ENCODE measurements at regions not wholly inside any gene's neighbourhood (a gene's known extent, or its start where the extent isn't known, plus 50 kb on each side); places are given as distances from the start of the nearest gene placed in this dataset.

GRCh38 chr9:126023962-126024361, 276.8 kb downstream of the PBX3 start:
- TF ChIP-seq ZZZ3 (IDR thresholded peaks at IDR 0.05; ENCODE audit: control insufficient read depth, insufficient read length, low read depth): no peak
- no peak for TF ChIP-seq CHD2 (IDR thresholded peaks at IDR 0.05; ENCODE audit: borderline replicate concordance, low read depth, low read length)
- TF ChIP-seq ZBTB4 (CRISPR knock-in tag; IDR thresholded peaks at IDR 0.05): no peak
- TF ChIP-seq ZNF217 (IDR thresholded peaks at IDR 0.05): no peak
- TF ChIP-seq CEBPB (IDR thresholded peaks at IDR 0.05; ENCODE audit: borderline replicate concordance in 1 of 2, low read depth in 2 of 2, low read length in 2 of 2): no peak
- H3K4me3 ChIP-seq: no peak overlapping the region
- no peaks in the 10 kb centered on the region for H3K9me3 ChIP-seq (replicated peaks; ENCODE audit: control insufficient read depth, insufficient read depth, low read length)
- no peak for FAIRE-seq
- H3K79me2 ChIP-seq (ENCODE audit: control insufficient read depth, insufficient read depth, low read length): no peaks in the 10 kb centered on the region
- intact Hi-C loops (cut with micrococcal nuclease; ENCODE audit: unreplicated experiment): no loop called here
- ChIA-PET SMC1A (ENCODE audit: uncharacterized antibody, unreplicated experiment) (no interaction called here), POLR2A (no interaction called here), RAD21 (ENCODE audit: unreplicated experiment) (no interaction called here), CTCF (no interaction called here)
- BruUV-seq (replicated peaks): no TSS peak
- no peaks in the 10 kb centered on the region for H3K36me3 ChIP-seq (ENCODE audit: control insufficient read depth in 2 of 2, insufficient read depth in 2 of 2, low read length in 1 of 2)
- H3K4me1 ChIP-seq (ENCODE audit: control insufficient read depth, insufficient read depth, low read length): no peaks in the 10 kb centered on the region
- H3K4me2 ChIP-seq (ENCODE audit: control insufficient read depth, insufficient read depth): no peak overlapping the region
- no peaks in the 10 kb centered on the region; a peak in 1 of 4 replicates for H3K27me3 ChIP-seq (replicated peaks in 1 of 2; ENCODE audit: control insufficient read depth in 2 of 2, insufficient read depth in 2 of 2, low read length in 1 of 2)
- 79% methylated on average over 15 of the region's 15 CpGs for WGBS (ENCODE audit: insufficient coverage, insufficient replicate concordance, low lambda C conversion rate, missing lambda C conversion rate)
- in situ Hi-C loops (cut with MboI): no loop called here
- no peak overlapping the region for H3K9ac ChIP-seq (ENCODE audit: control insufficient read depth, insufficient read depth, low read length)
- no peak overlapping the region for H3K27ac ChIP-seq (ENCODE audit: control insufficient read depth, insufficient read depth)
- no peaks in the 10 kb centered on the region for H4K20me1 ChIP-seq (ENCODE audit: control insufficient read depth, insufficient read depth)
- DNase-seq (ENCODE audit: low read depth, low spot score): no peak
- ATAC-seq: no peak
- H2AFZ ChIP-seq (ENCODE audit: control insufficient read depth, low read depth, low read length): no peak overlapping the region

Data from GM12878 (cell line).